Astrocyte (in vitro differentiated cells and primary cell): ENCODE measurements at regions not wholly inside any gene's neighbourhood (a gene's known extent, or its start where the extent isn't known, plus 50 kb on each side); places are given as distances from the start of the nearest gene placed in this dataset.
A peak's percentile ranks its signal among the peaks of the same experiment; 100 is the strongest.

Experiments
- DNase-seq: peaks from one replicate; pipeline ENCODE4 v3.0.0-alpha.2; 2010; ENCODE audit warnings: low read depth
- FAIRE-seq: peaks from 2 replicates; lab custom pipeline; 2011; peaks lifted over from hg19 to GRCh38; lab: Jason Lieb, UNC
- H2AFZ ChIP-seq: 2 replicates; pipeline ENCODE4 v1.6.0; 2012; ENCODE audit warnings: low read depth, low read length, inconsistent platforms
- H3K27ac ChIP-seq: 2 replicates; pipeline ENCODE4 v1.5.1; 2011; ENCODE audit warnings: low read depth, low read length, inconsistent platforms
- H3K27me3 ChIP-seq: 2 replicates; pipeline ENCODE4 v1.6.0; 2011; ENCODE audit warnings: low read length, inconsistent platforms; ENCODE audit not compliant: insufficient read depth
- H3K36me3 ChIP-seq: 2 replicates; pipeline ENCODE4 v1.5.1; 2011; ENCODE audit warnings: low read length, inconsistent platforms; ENCODE audit not compliant: insufficient read depth
- H3K4me1 ChIP-seq: 2 replicates; pipeline ENCODE4 v1.5.1; 2011; ENCODE audit warnings: low read length, inconsistent platforms; ENCODE audit not compliant: insufficient read depth
- H3K4me2 ChIP-seq: 2 replicates; pipeline ENCODE4 v1.6.0; 2012; ENCODE audit warnings: low read length, inconsistent platforms
- H3K4me3 ChIP-seq: 2 replicates; pipeline ENCODE4 v1.5.1; 2011; ENCODE audit warnings: low read depth, mild to moderate bottlenecking, low read length, inconsistent platforms; ENCODE audit not compliant: insufficient read depth
- H3K79me2 ChIP-seq: 2 replicates; pipeline ENCODE4 v1.6.0; 2012; ENCODE audit warnings: mild to moderate bottlenecking, low read length, inconsistent platforms; ENCODE audit not compliant: insufficient read depth
- H3K9ac ChIP-seq: 2 replicates; pipeline ENCODE4 v1.6.0; 2012; ENCODE audit warnings: mild to moderate bottlenecking, low read length, inconsistent platforms
- H3K9me3 ChIP-seq: 2 replicates; pipeline ENCODE4 v1.5.1; 2012; ENCODE audit warnings: low read depth, mild to moderate bottlenecking, low read length, inconsistent platforms; ENCODE audit not compliant: insufficient read depth
- H4K20me1 ChIP-seq: 2 replicates; pipeline ENCODE4 v1.6.0; 2012; ENCODE audit warnings: low read length, inconsistent platforms; ENCODE audit not compliant: insufficient read depth
- H3K27ac Mint-ChIP-seq: one replicate; pipeline ENCODE4 v1.8.0; 2021; ENCODE audit warnings: mild to moderate bottlenecking, mixed read lengths; ENCODE audit not compliant: unreplicated experiment
- H3K27me3 Mint-ChIP-seq: one replicate; pipeline ENCODE4 v1.8.0; 2021; ENCODE audit warnings: low read depth, mixed read lengths; ENCODE audit not compliant: unreplicated experiment
- H3K36me3 Mint-ChIP-seq: one replicate; pipeline ENCODE4 v1.8.0; 2021; ENCODE audit warnings: low read depth, mixed read lengths; ENCODE audit not compliant: unreplicated experiment
- H3K4me1 Mint-ChIP-seq: one replicate; pipeline ENCODE4 v1.8.0; 2021; ENCODE audit warnings: low read depth, mixed read lengths; ENCODE audit not compliant: unreplicated experiment
- H3K4me3 Mint-ChIP-seq: one replicate; pipeline ENCODE4 v1.8.0; 2021; ENCODE audit warnings: mild to moderate bottlenecking, moderate library complexity, mixed read lengths; ENCODE audit not compliant: unreplicated experiment
- H3K9me3 Mint-ChIP-seq: one replicate; pipeline ENCODE4 v1.8.0; 2021; ENCODE audit warnings: mild to moderate bottlenecking, mixed read lengths; ENCODE audit not compliant: unreplicated experiment
- CTCF ChIP-seq: IDR thresholded peaks from 2 replicates; pipeline ENCODE4 v1.5.1; 2011; ENCODE audit warnings: low read depth, mild to moderate bottlenecking, inconsistent platforms, low read length, moderate library complexity; ENCODE audit not compliant: insufficient read depth
- EZH2 ChIP-seq: IDR thresholded peaks from 2 replicates; pipeline ENCODE4 v1.6.1; 2012; ENCODE audit warnings: mild to moderate bottlenecking, low read length, inconsistent platforms; ENCODE audit not compliant: insufficient read depth

GRCh38 chr2:234165421-234165820, 114.9 kb downstream of the SPP2 start:
- H2AFZ ChIP-seq = no peak overlapping the region
- Mint-ChIP-seq H3K4me1 (peaks cover 57% of the 10 kb centered on the region), H3K27me3 (no peaks in the 10 kb centered on the region), H3K36me3 (no peaks in the 10 kb centered on the region), H3K4me3 (peak overlapping the region; percentile 21), H3K27ac (peak overlapping the region; percentile 90), H3K9me3 (no peaks in the 10 kb centered on the region)
- H3K79me2 ChIP-seq = no peaks in the 10 kb centered on the region
- TF ChIP-seq EZH2 = no peak
- no peaks in the 10 kb centered on the region for H3K36me3 ChIP-seq
- peak overlapping the region; percentile 73 for H3K27ac ChIP-seq
- peak overlapping the region; percentile 56 for H3K9ac ChIP-seq
- no peaks in the 10 kb centered on the region for H3K27me3 ChIP-seq
- peak; percentile 20 for FAIRE-seq
- H3K9me3 ChIP-seq = no peaks in the 10 kb centered on the region
- peak overlapping the region; percentile 26 for H3K4me2 ChIP-seq
- peaks cover 22% of the 10 kb centered on the region for H3K4me1 ChIP-seq
- no peak overlapping the region for H3K4me3 ChIP-seq
- peak; percentile 98 for DNase-seq
- H4K20me1 ChIP-seq = no peaks in the 10 kb centered on the region

GRCh38 chr2:234164493-234165413, 114.3 kb downstream of the SPP2 start:
- FAIRE-seq (no peak), DNase-seq (no peak)
- TF ChIP-seq CTCF (no peak), EZH2 (no peak)
- Histone ChIP-seq H3K9ac (no peak overlapping the region), H3K36me3 (no peaks in the 10 kb centered on the region), H3K9me3 (no peaks in the 10 kb centered on the region), H3K27me3 (no peaks in the 10 kb centered on the region), H3K4me1 (peaks cover 20% of the 10 kb centered on the region), H4K20me1 (no peaks in the 10 kb centered on the region), H3K4me2 (no peak overlapping the region), H3K27ac (peak overlapping the region; percentile 39), H2AFZ (no peak overlapping the region), H3K4me3 (no peak overlapping the region), H3K79me2 (no peaks in the 10 kb centered on the region)
- Mint-ChIP-seq H3K9me3 (no peaks in the 10 kb centered on the region), H3K27ac (peak overlapping the region; percentile 90), H3K4me1 (peaks cover 57% of the 10 kb centered on the region), H3K27me3 (no peaks in the 10 kb centered on the region), H3K4me3 (no peak overlapping the region), H3K36me3 (no peaks in the 10 kb centered on the region)

GRCh38 chr2:234163510-234164045, 113.1 kb downstream of the SPP2 start:
- Mint-ChIP-seq H3K27ac (no peak overlapping the region), H3K9me3 (no peaks in the 10 kb centered on the region), H3K36me3 (no peaks in the 10 kb centered on the region), H3K4me1 (peaks cover 45% of the 10 kb centered on the region), H3K27me3 (no peaks in the 10 kb centered on the region), H3K4me3 (no peak overlapping the region)
- H3K4me2 ChIP-seq = no peak overlapping the region
- H4K20me1 ChIP-seq = no peaks in the 10 kb centered on the region
- H2AFZ ChIP-seq = no peak overlapping the region
- TF ChIP-seq CTCF = no peak
- no peak for TF ChIP-seq EZH2
- H3K79me2 ChIP-seq = no peaks in the 10 kb centered on the region
- FAIRE-seq (no peak), DNase-seq (no peak)
- no peak overlapping the region for H3K27ac ChIP-seq
- H3K4me3 ChIP-seq = no peak overlapping the region
- no peaks in the 10 kb centered on the region for H3K36me3 ChIP-seq
- no peaks in the 10 kb centered on the region for H3K27me3 ChIP-seq
- H3K9ac ChIP-seq = no peak overlapping the region
- H3K9me3 ChIP-seq = no peaks in the 10 kb centered on the region
- peaks cover 19% of the 10 kb centered on the region for H3K4me1 ChIP-seq
